ENCODE measurements at regions not wholly inside any gene's neighbourhood (a gene's known extent, or its start where the extent isn't known, plus 50 kb on each side); places are given as distances from the start of the nearest gene placed in this dataset.
"Not testable (repeated sequence)": the region's sequence is repeated elsewhere in the genome, so short reads cannot be mapped to it uniquely, and the experiment has no call there.

- WGBS, 2 donors, result 82 to 88% methylated on average over 20 of the region's 20 CpGs
- not testable (repeated sequence) for DNase-seq
These were observed 185.7 kb downstream of the LAT start for GRCh38 chr16:29170393-29171119.

GRCh38 chr16:29169295-29169994 is 184.6 kb downstream of the LAT start:
- intact Hi-C loops (cut with DNase I); H3K4me3 ChIP-seq; H3K36me3 ChIP-seq; DNase-seq; H3K9me3 ChIP-seq; H3K27me3 ChIP-seq: not testable (repeated sequence)
- TF ChIP-seq POLR2AphosphoS5 (IDR thresholded peaks at IDR 0.05) (peak in 3 of 4 donors; percentile 60 to 78 (median 68)), EP300 (IDR thresholded peaks at IDR 0.05) (peak in 1 of 4 donors; percentile 50)
- Histone ChIP-seq H3K27ac (peak overlapping the region; percentile 32 to 74 (median 58)), H3K4me1 (peaks cover 0 to 35% (median 15%) of the 10 kb centered on the region in 4 donors)
- 81 to 89% methylated on average over 16 of the region's 16 CpGs for WGBS, 2 donors

More at GRCh38 chr16:29170393-29171119, 185.7 kb downstream of the LAT start:
- H3K36me3 ChIP-seq; H3K9me3 ChIP-seq; H3K4me3 ChIP-seq; intact Hi-C loops (cut with DNase I); H3K27me3 ChIP-seq: not testable (repeated sequence)
- Histone ChIP-seq H3K4me1 (peaks cover 0 to 35% (median 15%) of the 10 kb centered on the region in 4 donors), H3K27ac (peak overlapping the region; percentile 32 to 74 (median 58))
- TF ChIP-seq POLR2AphosphoS5 (IDR thresholded peaks at IDR 0.05), result peak in 1 of 4 donors; percentile 26

DNA sequence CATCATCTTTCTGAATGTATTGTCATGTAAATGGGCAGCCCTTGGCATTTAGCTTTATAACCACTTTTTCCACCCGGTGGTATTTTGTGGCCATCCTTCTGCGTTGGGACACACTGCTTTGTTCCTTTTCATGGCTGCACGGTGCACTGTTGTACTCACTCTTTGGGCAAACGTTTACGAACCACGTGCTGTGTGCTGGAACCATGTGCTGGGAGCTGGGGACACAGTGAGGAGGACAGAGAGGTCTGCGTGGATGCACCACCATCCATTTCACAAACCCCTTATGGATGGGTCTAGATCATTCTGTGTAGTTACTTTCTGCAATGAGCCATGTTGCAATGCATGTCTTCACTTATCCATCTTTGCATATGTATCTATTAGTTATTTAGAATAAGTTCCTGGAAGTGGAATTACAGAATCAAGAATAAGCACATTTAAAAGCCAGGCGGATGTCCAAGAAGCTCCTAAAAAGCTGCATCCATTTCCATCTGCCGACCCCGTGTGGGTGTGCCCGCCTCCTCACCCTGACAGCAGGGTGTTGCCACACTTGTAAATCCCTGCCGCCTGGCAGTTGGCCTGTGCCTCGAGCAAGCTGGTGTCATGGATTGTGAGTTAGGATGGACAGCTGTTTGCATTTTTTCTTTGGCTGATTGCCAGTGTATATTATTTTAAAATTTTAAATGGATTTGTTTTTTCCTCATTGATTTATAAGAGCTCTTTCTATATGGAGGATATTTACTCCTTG is 183.8 kb downstream of the LAT start:
- not testable (repeated sequence) for DNase-seq

GRCh38 chr16:29164442-29165089 is 179.7 kb downstream of the LAT start:
- DNase-seq, H3K27ac ChIP-seq: not testable (repeated sequence)
- 93 to 95% methylated on average over 7 of the region's 8 CpGs for WGBS, 2 donors

More for the DNA sequence above, 183.8 kb downstream of the LAT start:
- H3K27ac ChIP-seq, result peak overlapping the region in 3 of 4 donors; percentile 44 to 74 (median 71)
- H3K4me3 ChIP-seq; H3K9me3 ChIP-seq; intact Hi-C loops (cut with DNase I); H3K27me3 ChIP-seq; H3K36me3 ChIP-seq: not testable (repeated sequence)
- peaks cover 0 to 35% (median 15%) of the 10 kb centered on the region in 4 donors for H3K4me1 ChIP-seq
- 65 to 83% methylated on average over 13 of the region's 13 CpGs for WGBS, 2 donors

GRCh38 chr16:29160171-29160570 is 175.3 kb downstream of the LAT start:
- intact Hi-C loops (cut with DNase I), result not testable (repeated sequence)
- H3K36me3 ChIP-seq, result peaks cover 0 to 12% (median 0%) of the 10 kb centered on the region in 4 donors

More at GRCh38 chr16:29164442-29165089, 179.7 kb downstream of the LAT start:
- H3K27me3 ChIP-seq; intact Hi-C loops (cut with DNase I); H3K4me3 ChIP-seq; H3K36me3 ChIP-seq; H3K9me3 ChIP-seq: not testable (repeated sequence)
- peaks cover 0 to 19% (median 8%) of the 10 kb centered on the region in 4 donors for H3K4me1 ChIP-seq

GRCh38 chr16:29159603-29160002 is 174.8 kb downstream of the LAT start:
- H3K27ac ChIP-seq; H3K9me3 ChIP-seq; DNase-seq; intact Hi-C loops (cut with DNase I); H3K27me3 ChIP-seq; H3K4me3 ChIP-seq: not testable (repeated sequence)
- Histone ChIP-seq H3K36me3 (peaks cover 0 to 12% (median 0%) of the 10 kb centered on the region in 4 donors), H3K4me1 (peaks cover 0 to 17% (median 8%) of the 10 kb centered on the region in 4 donors)
- 87 to 95% methylated on average over 11 of the region's 11 CpGs for WGBS, 2 donors

More at GRCh38 chr16:29160171-29160570, 175.3 kb downstream of the LAT start:
- 96 to 97% methylated on average over 25 of the region's 25 CpGs for WGBS, 2 donors
- not testable (repeated sequence) for H3K4me3 ChIP-seq, H3K27ac ChIP-seq, H3K9me3 ChIP-seq, H3K27me3 ChIP-seq, DNase-seq
- peaks cover 0 to 12% (median 3%) of the 10 kb centered on the region in 4 donors for H3K4me1 ChIP-seq

- no peaks in the 10 kb centered on the region for H3K9me3 ChIP-seq
- peaks cover 0 to 12% (median 0%) of the 10 kb centered on the region in 4 donors for H3K36me3 ChIP-seq
- intact Hi-C loops (cut with DNase I), result no loop called here
- 92 to 93% methylated on average over 29 of the region's 29 CpGs for WGBS, 2 donors
- TF ChIP-seq EP300 (IDR thresholded peaks at IDR 0.05), result no peak
- TF ChIP-seq POLR2AphosphoS5 (IDR thresholded peaks at IDR 0.05), result no peak
- TF ChIP-seq, protein P1, sequence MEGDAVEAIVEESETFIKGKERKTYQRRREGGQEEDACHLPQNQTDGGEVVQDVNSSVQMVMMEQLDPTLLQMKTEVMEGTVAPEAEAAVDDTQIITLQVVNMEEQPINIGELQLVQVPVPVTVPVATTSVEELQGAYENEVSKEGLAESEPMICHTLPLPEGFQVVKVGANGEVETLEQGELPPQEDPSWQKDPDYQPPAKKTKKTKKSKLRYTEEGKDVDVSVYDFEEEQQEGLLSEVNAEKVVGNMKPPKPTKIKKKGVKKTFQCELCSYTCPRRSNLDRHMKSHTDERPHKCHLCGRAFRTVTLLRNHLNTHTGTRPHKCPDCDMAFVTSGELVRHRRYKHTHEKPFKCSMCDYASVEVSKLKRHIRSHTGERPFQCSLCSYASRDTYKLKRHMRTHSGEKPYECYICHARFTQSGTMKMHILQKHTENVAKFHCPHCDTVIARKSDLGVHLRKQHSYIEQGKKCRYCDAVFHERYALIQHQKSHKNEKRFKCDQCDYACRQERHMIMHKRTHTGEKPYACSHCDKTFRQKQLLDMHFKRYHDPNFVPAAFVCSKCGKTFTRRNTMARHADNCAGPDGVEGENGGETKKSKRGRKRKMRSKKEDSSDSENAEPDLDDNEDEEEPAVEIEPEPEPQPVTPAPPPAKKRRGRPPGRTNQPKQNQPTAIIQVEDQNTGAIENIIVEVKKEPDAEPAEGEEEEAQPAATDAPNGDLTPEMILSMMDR (IDR thresholded peaks at IDR 0.05), result no peak
- TF ChIP-seq POLR2A (IDR thresholded peaks at IDR 0.05), result no peak
- peaks cover 0 to 25% (median 16%) of the 10 kb centered on the region in 4 donors for H3K4me1 ChIP-seq
- H3K27me3 ChIP-seq, result no peaks in the 10 kb centered on the region
- H3K27ac ChIP-seq, result peak overlapping the region; percentile 8 to 69 (median 60)
- no peak overlapping the region for H3K4me3 ChIP-seq
- DNase-seq, result no peak
These were observed 173.9 kb downstream of the LAT start for GRCh38 chr16:29158785-29159184.

- WGBS, 2 donors, result 94 to 96% methylated on average over 37 of the region's 37 CpGs
- H3K27ac ChIP-seq, result peak overlapping the region; percentile 52 to 69 (median 64)
- intact Hi-C loops (cut with DNase I), result not testable (repeated sequence)
These were observed 173.4 kb downstream of the LAT start for GRCh38 chr16:29158031-29158784.

More at GRCh38 chr16:29158031-29158784, 173.4 kb downstream of the LAT start:
- not testable (repeated sequence) for H3K27me3 ChIP-seq, H3K4me3 ChIP-seq, DNase-seq, H3K9me3 ChIP-seq
- peaks cover 0 to 30% (median 19%) of the 10 kb centered on the region in 4 donors for H3K4me1 ChIP-seq
- peaks cover 0 to 12% (median 0%) of the 10 kb centered on the region in 4 donors for H3K36me3 ChIP-seq

Measured in sigmoid colon (tissue), 6 donors.